ENCODE measurements at regions not wholly inside any gene's neighbourhood (a gene's known extent, or its start where the extent isn't known, plus 50 kb on each side); places are given as distances from the start of the nearest gene placed in this dataset.
A peak's percentile ranks its signal among the peaks of the same experiment; 100 is the strongest.

DNA sequence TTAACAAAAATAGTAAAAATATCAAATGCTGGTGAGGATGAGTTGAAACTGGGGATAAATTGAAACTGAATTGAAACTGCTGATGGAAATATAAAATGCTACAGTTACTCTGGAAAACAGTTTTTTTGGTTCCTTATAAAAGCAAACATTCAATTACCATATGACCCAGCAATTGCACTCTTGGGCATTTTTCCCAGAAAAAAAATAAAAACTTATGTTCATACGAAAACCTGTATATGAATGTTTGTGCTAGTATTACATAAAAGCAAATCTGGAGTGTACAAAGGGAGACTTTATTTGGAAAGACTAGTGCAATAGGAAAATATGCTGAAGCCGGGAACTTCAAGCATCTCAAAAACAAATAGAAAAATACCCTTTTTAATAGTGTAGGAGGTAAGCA is 857.9 kb upstream of the CADM2 start:
- TF ChIP-seq EP300 (IDR thresholded peaks at IDR 0.05) (no peak), POLR2A (IDR thresholded peaks at IDR 0.05) (no peak), POLR2AphosphoS5 (IDR thresholded peaks at IDR 0.05) (no peak)
- TF ChIP-seq, protein P1, sequence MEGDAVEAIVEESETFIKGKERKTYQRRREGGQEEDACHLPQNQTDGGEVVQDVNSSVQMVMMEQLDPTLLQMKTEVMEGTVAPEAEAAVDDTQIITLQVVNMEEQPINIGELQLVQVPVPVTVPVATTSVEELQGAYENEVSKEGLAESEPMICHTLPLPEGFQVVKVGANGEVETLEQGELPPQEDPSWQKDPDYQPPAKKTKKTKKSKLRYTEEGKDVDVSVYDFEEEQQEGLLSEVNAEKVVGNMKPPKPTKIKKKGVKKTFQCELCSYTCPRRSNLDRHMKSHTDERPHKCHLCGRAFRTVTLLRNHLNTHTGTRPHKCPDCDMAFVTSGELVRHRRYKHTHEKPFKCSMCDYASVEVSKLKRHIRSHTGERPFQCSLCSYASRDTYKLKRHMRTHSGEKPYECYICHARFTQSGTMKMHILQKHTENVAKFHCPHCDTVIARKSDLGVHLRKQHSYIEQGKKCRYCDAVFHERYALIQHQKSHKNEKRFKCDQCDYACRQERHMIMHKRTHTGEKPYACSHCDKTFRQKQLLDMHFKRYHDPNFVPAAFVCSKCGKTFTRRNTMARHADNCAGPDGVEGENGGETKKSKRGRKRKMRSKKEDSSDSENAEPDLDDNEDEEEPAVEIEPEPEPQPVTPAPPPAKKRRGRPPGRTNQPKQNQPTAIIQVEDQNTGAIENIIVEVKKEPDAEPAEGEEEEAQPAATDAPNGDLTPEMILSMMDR (IDR thresholded peaks at IDR 0.05) = no peak
- ATAC-seq = no peak
- no peaks in the 10 kb centered on the region for H3K27me3 ChIP-seq
- no peaks in the 10 kb centered on the region for H3K36me3 ChIP-seq
- H3K4me1 ChIP-seq = no peaks in the 10 kb centered on the region
- no peak overlapping the region for H3K4me3 ChIP-seq
- no peak overlapping the region for H3K27ac ChIP-seq
- WGBS, 2 donors (ENCODE audit: low coverage in 1 of 2) = 44 to 70% methylated on average over 2 of the region's 2 CpGs
- no peaks in the 10 kb centered on the region for H3K9me3 ChIP-seq

DNA sequence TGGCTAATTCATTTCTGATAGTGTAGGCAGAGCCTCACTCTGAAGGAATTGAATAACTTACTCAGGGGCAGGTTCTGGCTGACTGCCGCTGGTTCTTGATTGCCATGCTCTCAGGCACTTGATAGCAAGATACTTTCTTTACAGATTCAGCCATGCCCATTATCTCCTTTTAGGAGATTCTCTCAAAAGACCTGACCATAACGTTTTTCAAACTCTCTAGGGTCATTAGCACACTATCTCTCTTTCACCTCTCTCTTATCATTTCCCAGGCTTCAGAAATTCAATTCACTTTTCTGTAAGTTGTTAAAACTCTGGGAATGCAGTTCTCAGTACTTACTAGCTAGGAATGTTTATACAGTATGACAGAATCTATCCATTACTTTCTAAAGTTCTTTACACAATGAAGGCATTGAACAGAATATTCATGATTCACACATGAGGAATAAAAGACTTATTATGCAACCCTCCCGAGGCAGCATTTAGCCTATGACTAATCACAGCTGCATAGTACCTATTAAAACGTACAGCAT is 850.3 kb upstream of the CADM2 start:
- Histone ChIP-seq H3K4me1 (peaks cover 0 to 9% (median 0%) of the 10 kb centered on the region in 3 donors), H3K27me3 (no peaks in the 10 kb centered on the region), H3K36me3 (no peaks in the 10 kb centered on the region), H3K9me3 (no peaks in the 10 kb centered on the region), H3K27ac (no peak overlapping the region), H3K4me3 (no peak overlapping the region)
- 6 to 8% methylated on average over 4 of the region's 4 CpGs for WGBS, 2 donors (ENCODE audit: low coverage in 1 of 2)
- TF ChIP-seq EP300 (IDR thresholded peaks at IDR 0.05) (no peak), POLR2A (IDR thresholded peaks at IDR 0.05) (no peak), POLR2AphosphoS5 (IDR thresholded peaks at IDR 0.05) (no peak)
- TF ChIP-seq, protein P1 (IDR thresholded peaks at IDR 0.05) = no peak
- no peak for ATAC-seq

DNA sequence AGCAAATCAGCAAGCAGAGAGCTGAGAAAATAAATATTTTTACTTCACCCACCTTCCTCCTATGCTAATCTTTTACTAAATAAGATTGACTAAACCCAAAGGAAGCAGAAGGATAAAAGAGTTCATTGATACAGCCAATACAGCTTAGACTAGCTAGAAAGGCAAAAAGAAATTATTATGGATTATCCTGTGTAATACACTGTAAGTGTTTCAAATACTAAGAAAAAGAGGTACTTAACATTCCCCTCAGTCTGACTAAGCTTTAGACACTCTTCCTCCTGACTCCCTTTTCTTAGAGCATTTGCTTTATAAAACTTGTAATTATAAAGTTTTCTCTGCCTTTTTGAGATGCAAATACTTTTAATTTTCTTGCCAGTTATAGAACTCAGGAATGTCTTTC is 848.9 kb upstream of the CADM2 start:
- no peak for ATAC-seq
- peaks cover 0 to 9% (median 0%) of the 10 kb centered on the region in 3 donors for H3K4me1 ChIP-seq
- H3K36me3 ChIP-seq = no peaks in the 10 kb centered on the region
- no peaks in the 10 kb centered on the region for H3K9me3 ChIP-seq
- TF ChIP-seq EP300 (IDR thresholded peaks at IDR 0.05) (no peak), POLR2AphosphoS5 (IDR thresholded peaks at IDR 0.05) (no peak), POLR2A (IDR thresholded peaks at IDR 0.05) (no peak)
- TF ChIP-seq, protein P1 (IDR thresholded peaks at IDR 0.05) = no peak
- no peaks in the 10 kb centered on the region for H3K27me3 ChIP-seq
- no peak overlapping the region for H3K27ac ChIP-seq
- H3K4me3 ChIP-seq = no peak overlapping the region

DNA sequence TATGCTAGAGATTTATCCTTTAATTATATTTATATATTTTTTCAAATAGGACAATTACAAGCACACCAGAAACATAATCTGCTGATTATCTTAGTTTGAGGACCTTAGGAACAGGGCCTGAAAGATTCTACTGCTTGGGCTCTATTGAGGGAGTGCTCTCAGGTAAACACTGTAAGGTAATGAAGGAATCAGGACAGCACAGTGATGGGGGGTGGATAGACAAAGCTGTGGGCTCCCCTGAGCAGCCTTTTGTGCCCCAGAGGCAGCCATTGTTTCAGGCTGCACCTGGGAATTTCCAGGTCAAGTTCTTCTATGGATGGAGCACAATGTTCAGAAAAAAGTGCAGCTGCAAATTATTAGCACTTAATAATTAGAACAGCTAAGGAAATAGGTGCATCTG is 848.0 kb upstream of the CADM2 start:
- no peak overlapping the region for H3K27ac ChIP-seq
- H3K4me3 ChIP-seq = no peak overlapping the region
- no peak for ATAC-seq
- TF ChIP-seq EP300 (IDR thresholded peaks at IDR 0.05) (no peak), POLR2AphosphoS5 (IDR thresholded peaks at IDR 0.05) (no peak), POLR2A (IDR thresholded peaks at IDR 0.05) (no peak)
- TF ChIP-seq, protein P1 (IDR thresholded peaks at IDR 0.05) = no peak
- H3K36me3 ChIP-seq = no peaks in the 10 kb centered on the region
- H3K9me3 ChIP-seq = no peaks in the 10 kb centered on the region
- peaks cover 0 to 9% (median 0%) of the 10 kb centered on the region in 3 donors for H3K4me1 ChIP-seq
- H3K27me3 ChIP-seq = no peaks in the 10 kb centered on the region

DNA sequence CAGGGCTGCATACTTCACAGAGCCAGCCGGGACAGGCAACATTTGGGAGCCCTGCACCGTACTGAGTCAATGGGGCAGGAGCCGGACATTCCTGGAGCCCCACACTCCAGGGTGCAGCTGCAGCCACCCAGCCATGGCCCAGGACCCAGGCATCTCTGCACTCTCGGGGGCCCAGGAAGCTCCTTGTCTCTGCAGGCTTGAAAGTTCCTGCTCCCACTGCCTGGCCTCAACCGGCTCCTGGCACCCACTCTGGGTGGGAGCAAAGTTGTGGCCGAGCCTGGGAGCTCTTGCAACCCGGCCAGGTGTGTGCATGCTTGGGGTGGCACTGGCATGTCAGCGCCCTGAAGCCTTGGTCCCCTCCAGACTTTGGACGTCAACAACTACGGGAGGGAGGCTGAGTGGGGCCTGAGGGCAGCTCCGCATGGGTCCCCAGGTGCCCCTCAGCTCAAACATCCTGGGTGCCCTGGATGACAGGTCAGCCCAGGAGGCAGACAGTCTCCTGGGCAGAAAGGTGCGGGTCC is 833.5 kb upstream of the CADM2 start:
- Histone ChIP-seq H3K27me3 (no peaks in the 10 kb centered on the region), H3K36me3 (no peaks in the 10 kb centered on the region), H3K4me3 (no peak overlapping the region), H3K9me3 (no peaks in the 10 kb centered on the region), H3K27ac (no peak overlapping the region), H3K4me1 (no peaks in the 10 kb centered on the region)
- no peak for TF ChIP-seq EP300 (IDR thresholded peaks at IDR 0.05)
- no peak for TF ChIP-seq POLR2AphosphoS5 (IDR thresholded peaks at IDR 0.05)
- TF ChIP-seq, protein P1 (IDR thresholded peaks at IDR 0.05) = no peak
- no peak for TF ChIP-seq POLR2A (IDR thresholded peaks at IDR 0.05)
- no CpG with 5 or more reads among the region's 12 CpGs for WGBS, 2 donors (ENCODE audit: low coverage in 1 of 2)
- ATAC-seq = peak; percentile 28
